ENCODE measurements at regions not wholly inside any gene's neighbourhood (a gene's known extent, or its start where the extent isn't known, plus 50 kb on each side); places are given as distances from the start of the nearest gene placed in this dataset.

DNA sequence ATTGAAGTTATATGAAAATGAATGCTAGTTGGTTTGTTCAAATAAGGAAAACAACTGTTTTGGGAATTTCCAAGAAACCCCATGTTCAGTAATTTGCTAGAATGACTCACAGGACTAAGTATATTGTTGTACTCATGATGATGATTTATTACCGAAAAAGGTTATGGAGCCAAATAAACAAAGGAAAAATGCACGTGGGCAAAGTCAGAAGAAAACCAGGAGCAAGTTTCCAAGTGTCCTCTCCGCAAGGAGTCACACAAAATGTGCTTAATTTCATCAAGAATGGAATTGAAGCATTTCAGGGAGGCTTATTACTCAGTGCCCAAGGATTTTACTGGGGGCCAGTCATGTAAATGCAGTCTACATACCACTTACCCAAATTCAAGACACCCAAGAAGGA lies 1652.4 kb upstream of the TMEFF2 start:
- no peaks in the 10 kb centered on the region for H4K20me1 ChIP-seq (ENCODE audit: insufficient read depth, low read length)
- H3K79me2 ChIP-seq (ENCODE audit: low read length), result no peaks in the 10 kb centered on the region
- peak overlapping the region; percentile 44 for H2AFZ ChIP-seq (ENCODE audit: low read depth, low read length)
- H3K9me3 ChIP-seq (ENCODE audit: insufficient read depth, low read length), result no peaks in the 10 kb centered on the region
- H3K4me2 ChIP-seq (ENCODE audit: low read length), result no peak overlapping the region
- H3K27ac ChIP-seq (ENCODE audit: low read length), result no peak overlapping the region
- TF ChIP-seq, protein P1, sequence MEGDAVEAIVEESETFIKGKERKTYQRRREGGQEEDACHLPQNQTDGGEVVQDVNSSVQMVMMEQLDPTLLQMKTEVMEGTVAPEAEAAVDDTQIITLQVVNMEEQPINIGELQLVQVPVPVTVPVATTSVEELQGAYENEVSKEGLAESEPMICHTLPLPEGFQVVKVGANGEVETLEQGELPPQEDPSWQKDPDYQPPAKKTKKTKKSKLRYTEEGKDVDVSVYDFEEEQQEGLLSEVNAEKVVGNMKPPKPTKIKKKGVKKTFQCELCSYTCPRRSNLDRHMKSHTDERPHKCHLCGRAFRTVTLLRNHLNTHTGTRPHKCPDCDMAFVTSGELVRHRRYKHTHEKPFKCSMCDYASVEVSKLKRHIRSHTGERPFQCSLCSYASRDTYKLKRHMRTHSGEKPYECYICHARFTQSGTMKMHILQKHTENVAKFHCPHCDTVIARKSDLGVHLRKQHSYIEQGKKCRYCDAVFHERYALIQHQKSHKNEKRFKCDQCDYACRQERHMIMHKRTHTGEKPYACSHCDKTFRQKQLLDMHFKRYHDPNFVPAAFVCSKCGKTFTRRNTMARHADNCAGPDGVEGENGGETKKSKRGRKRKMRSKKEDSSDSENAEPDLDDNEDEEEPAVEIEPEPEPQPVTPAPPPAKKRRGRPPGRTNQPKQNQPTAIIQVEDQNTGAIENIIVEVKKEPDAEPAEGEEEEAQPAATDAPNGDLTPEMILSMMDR (IDR thresholded peaks at IDR 0.05; ENCODE audit: low read depth, low read length), result no peak
- no peak for TF ChIP-seq EZH2phosphoT487 (IDR thresholded peaks at IDR 0.05; ENCODE audit: low read depth)
- no peak overlapping the region for H3K4me3 ChIP-seq (ENCODE audit: low read length)
- no peaks in the 10 kb centered on the region for H3K36me3 ChIP-seq (replicated peaks; ENCODE audit: low read depth, low read length)
- H3K9ac ChIP-seq (ENCODE audit: low read length), result no peak overlapping the region
- H3K27me3 ChIP-seq (ENCODE audit: low read depth, low read length), result no peaks in the 10 kb centered on the region
- H3K4me1 ChIP-seq (ENCODE audit: low read length), result peaks cover 9% of the 10 kb centered on the region; the same call in 1 of the 2 replicates

DNA sequence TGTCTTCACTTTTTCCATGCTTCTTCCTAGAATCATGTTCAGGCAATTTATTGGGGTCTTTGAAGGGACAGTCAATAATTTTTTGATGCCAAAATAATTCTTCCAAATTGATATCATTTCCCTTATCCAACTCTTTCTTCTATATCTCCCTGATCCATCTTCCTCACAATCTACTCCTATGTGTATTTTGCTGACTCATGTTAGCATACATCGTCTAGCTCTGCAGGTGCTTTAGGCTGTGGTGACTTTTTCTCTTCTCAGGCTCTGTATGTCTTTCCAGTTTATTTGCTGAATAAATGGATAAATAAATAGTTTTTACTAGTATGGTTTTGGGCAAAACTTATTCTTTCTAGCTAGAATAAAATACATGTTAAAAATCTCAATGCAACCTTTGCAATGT lies 1650.9 kb upstream of the TMEFF2 start:
- Histone ChIP-seq H3K27ac (ENCODE audit: low read length) (no peak overlapping the region), H2AFZ (ENCODE audit: low read depth, low read length) (no peak overlapping the region), H3K36me3 (replicated peaks; ENCODE audit: low read depth, low read length) (no peaks in the 10 kb centered on the region), H3K9me3 (ENCODE audit: insufficient read depth, low read length) (no peaks in the 10 kb centered on the region), H3K9ac (ENCODE audit: low read length) (no peak overlapping the region), H4K20me1 (ENCODE audit: insufficient read depth, low read length) (no peaks in the 10 kb centered on the region), H3K4me2 (ENCODE audit: low read length) (no peak overlapping the region), H3K79me2 (ENCODE audit: low read length) (no peaks in the 10 kb centered on the region), H3K4me3 (ENCODE audit: low read length) (no peak overlapping the region), H3K4me1 (ENCODE audit: low read length) (peaks cover 9% of the 10 kb centered on the region; the same call in 1 of the 2 replicates), H3K27me3 (ENCODE audit: low read depth, low read length) (no peaks in the 10 kb centered on the region)
- TF ChIP-seq EZH2phosphoT487 (IDR thresholded peaks at IDR 0.05; ENCODE audit: low read depth), result no peak
- TF ChIP-seq, protein P1 (IDR thresholded peaks at IDR 0.05; ENCODE audit: low read depth, low read length), result no peak

DNA sequence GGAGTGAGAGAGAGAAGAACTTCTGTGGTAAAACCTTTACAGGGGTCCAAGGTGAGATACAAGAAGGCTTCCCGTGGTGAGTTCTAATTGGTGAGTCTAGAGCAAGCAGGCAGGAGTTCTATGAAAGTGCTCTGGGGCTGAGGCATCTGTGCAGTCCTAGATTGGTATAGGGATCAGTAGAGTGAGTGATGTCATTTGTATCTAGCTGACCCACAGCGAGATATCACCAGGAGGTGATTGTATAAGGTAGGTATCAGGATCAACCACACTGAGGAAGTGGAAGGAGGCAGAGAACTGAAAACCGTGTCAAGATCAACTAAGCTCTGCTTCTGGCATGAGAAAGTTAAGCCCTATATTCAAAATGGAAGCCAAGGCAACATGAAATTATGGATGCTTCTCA lies 1648.9 kb upstream of the TMEFF2 start:
- Histone ChIP-seq H3K27ac (ENCODE audit: low read length) (no peak overlapping the region), H3K9me3 (ENCODE audit: insufficient read depth, low read length) (no peaks in the 10 kb centered on the region), H3K9ac (ENCODE audit: low read length) (no peak overlapping the region), H3K4me2 (ENCODE audit: low read length) (no peak overlapping the region), H3K4me3 (ENCODE audit: low read length) (no peak overlapping the region), H3K36me3 (replicated peaks; ENCODE audit: low read depth, low read length) (no peaks in the 10 kb centered on the region), H3K4me1 (ENCODE audit: low read length) (peaks cover 9% of the 10 kb centered on the region; the same call in 1 of the 2 replicates), H3K27me3 (ENCODE audit: low read depth, low read length) (no peaks in the 10 kb centered on the region), H2AFZ (ENCODE audit: low read depth, low read length) (peak overlapping the region; percentile 24; the same call in 1 of the 2 replicates), H3K79me2 (ENCODE audit: low read length) (no peaks in the 10 kb centered on the region), H4K20me1 (ENCODE audit: insufficient read depth, low read length) (no peaks in the 10 kb centered on the region)
- TF ChIP-seq, protein P1 (IDR thresholded peaks at IDR 0.05; ENCODE audit: low read depth, low read length), result no peak
- no peak for TF ChIP-seq EZH2phosphoT487 (IDR thresholded peaks at IDR 0.05; ENCODE audit: low read depth)

DNA sequence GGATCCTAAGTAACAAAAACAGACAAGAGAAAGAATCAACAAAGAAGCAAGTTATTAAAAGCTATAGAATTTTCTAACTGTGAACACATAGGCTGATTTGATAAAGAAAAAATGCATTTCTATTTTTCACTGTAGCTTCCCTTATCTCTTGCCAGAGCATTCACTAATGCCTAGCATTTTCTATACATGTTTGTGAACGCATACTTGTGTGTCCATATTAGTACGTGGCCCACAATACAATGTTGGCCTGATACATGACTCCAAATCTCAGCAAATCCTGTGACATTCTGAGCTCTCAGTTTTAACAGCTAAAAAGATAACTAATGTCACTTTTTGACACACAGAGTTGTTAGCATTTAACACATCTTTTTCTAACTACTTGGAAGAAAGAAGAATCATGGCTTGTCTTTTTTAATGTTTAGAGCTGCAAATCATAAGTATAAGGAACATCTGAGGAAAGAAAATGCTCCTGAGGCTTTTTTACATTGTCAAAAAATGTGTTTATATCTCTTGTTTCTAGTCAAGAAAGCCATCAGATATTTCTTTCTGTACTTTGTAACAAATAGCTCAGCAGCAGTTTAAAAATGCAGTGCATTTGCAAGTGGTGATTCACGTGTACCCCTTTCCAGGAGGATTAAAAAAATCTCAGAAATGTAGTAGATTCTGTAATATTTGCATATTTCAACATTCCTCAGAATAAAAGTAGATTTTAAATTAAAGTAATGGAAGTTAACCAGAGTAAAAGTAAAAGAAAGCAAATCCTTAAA lies 1646.8 kb upstream of the TMEFF2 start:
- H3K4me2 ChIP-seq (ENCODE audit: low read length), result no peak overlapping the region
- H3K9me3 ChIP-seq (ENCODE audit: insufficient read depth, low read length), result no peaks in the 10 kb centered on the region
- H3K9ac ChIP-seq (ENCODE audit: low read length), result no peak overlapping the region
- H3K4me1 ChIP-seq (ENCODE audit: low read length), result peaks cover 7% of the 10 kb centered on the region; the same call in 1 of the 2 replicates
- H3K27me3 ChIP-seq (ENCODE audit: low read depth, low read length), result no peaks in the 10 kb centered on the region
- no peaks in the 10 kb centered on the region for H3K79me2 ChIP-seq (ENCODE audit: low read length)
- H3K27ac ChIP-seq (ENCODE audit: low read length), result no peak overlapping the region
- H2AFZ ChIP-seq (ENCODE audit: low read depth, low read length), result no peak overlapping the region
- no peaks in the 10 kb centered on the region for H3K36me3 ChIP-seq (replicated peaks; ENCODE audit: low read depth, low read length)
- no peaks in the 10 kb centered on the region for H4K20me1 ChIP-seq (ENCODE audit: insufficient read depth, low read length)
- no peak overlapping the region for H3K4me3 ChIP-seq (ENCODE audit: low read length)
- no peak for TF ChIP-seq EZH2phosphoT487 (IDR thresholded peaks at IDR 0.05; ENCODE audit: low read depth)
- TF ChIP-seq, protein P1 (IDR thresholded peaks at IDR 0.05; ENCODE audit: low read depth, low read length), result no peak
